GM12874 (cell line): ENCODE measurements at regions not wholly inside any gene's neighbourhood (a gene's known extent, or its start where the extent isn't known, plus 50 kb on each side); places are given as distances from the start of the nearest gene placed in this dataset.
A peak's percentile ranks its signal among the peaks of the same experiment; 100 is the strongest.

Experiments
- CTCF ChIP-seq: IDR thresholded peaks from 2 replicates; pipeline ENCODE4 v1.5.1; 2011; ENCODE audit warnings: low read depth, mild to moderate bottlenecking, control low read depth, low read length, moderate library complexity; ENCODE audit not compliant: insufficient read depth

- TF ChIP-seq CTCF: peak; percentile 30; the same call in 1 of the 2 replicates
Observed at GRCh38 chrX:66110112-66110511, 53.9 kb upstream of the HEPH start.

GRCh38 chrX:66098162-66098561 is 58.3 kb upstream of the VSIG4 start:
- TF ChIP-seq CTCF: no peak
